ENCODE measurements at regions not wholly inside any gene's neighbourhood (a gene's known extent, or its start where the extent isn't known, plus 50 kb on each side); places are given as distances from the start of the nearest gene placed in this dataset.
A peak's percentile ranks its signal among the peaks of the same experiment; 100 is the strongest.

DNA sequence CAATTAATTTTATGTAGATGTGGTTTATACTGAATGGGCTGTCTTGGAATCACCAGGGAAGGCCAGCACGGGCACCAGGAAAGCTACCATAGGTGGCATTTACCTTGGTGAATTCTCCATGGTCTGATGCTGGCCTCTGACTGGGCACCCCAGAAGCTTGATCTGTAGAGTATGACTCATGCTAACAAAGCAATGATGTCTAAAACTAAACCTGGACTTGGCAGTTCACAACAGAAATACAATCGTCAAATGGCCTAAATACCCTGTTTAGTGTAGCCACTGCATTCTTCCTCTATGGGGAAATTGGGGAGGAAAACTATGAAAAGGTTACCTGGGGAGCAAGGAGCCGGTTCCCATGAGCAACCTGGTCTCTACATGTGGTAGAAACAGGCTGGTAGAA lies 98.0 kb downstream of the ATPSCKMT start:
- DNase-seq (no peak), FAIRE-seq (no peak)
- Histone ChIP-seq H3K36me3 (ENCODE audit: control insufficient read depth in 2 of 3, insufficient read depth in 3 of 3, low read length in 3 of 3) (no peaks in the 10 kb centered on the region), H3K9me3 (ENCODE audit: control insufficient read depth in 2 of 3, insufficient read depth in 1 of 3, low read length in 3 of 3) (no peaks in the 10 kb centered on the region), H3K9ac (ENCODE audit: low read length in 3 of 3) (no peak overlapping the region), H3K27ac (ENCODE audit: low read depth in 2 of 2, low read length in 2 of 2) (no peak overlapping the region), H3K4me3 (ENCODE audit: low read length in 3 of 3) (no peak overlapping the region), H3K4me1 (ENCODE audit: control insufficient read depth in 2 of 3, insufficient read depth in 2 of 3, low read depth in 1 of 3, low read length in 3 of 3) (no peaks in the 10 kb centered on the region), H3K27me3 (ENCODE audit: control insufficient read depth, insufficient read depth, low read length) (no peaks in the 10 kb centered on the region)
- intact Hi-C loops (cut with DNase I), result no loop called here
- TF ChIP-seq, protein P1, sequence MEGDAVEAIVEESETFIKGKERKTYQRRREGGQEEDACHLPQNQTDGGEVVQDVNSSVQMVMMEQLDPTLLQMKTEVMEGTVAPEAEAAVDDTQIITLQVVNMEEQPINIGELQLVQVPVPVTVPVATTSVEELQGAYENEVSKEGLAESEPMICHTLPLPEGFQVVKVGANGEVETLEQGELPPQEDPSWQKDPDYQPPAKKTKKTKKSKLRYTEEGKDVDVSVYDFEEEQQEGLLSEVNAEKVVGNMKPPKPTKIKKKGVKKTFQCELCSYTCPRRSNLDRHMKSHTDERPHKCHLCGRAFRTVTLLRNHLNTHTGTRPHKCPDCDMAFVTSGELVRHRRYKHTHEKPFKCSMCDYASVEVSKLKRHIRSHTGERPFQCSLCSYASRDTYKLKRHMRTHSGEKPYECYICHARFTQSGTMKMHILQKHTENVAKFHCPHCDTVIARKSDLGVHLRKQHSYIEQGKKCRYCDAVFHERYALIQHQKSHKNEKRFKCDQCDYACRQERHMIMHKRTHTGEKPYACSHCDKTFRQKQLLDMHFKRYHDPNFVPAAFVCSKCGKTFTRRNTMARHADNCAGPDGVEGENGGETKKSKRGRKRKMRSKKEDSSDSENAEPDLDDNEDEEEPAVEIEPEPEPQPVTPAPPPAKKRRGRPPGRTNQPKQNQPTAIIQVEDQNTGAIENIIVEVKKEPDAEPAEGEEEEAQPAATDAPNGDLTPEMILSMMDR (IDR thresholded peaks at IDR 0.05; ENCODE audit: borderline replicate concordance, extremely low read depth, insufficient read depth), result no peak

DNA sequence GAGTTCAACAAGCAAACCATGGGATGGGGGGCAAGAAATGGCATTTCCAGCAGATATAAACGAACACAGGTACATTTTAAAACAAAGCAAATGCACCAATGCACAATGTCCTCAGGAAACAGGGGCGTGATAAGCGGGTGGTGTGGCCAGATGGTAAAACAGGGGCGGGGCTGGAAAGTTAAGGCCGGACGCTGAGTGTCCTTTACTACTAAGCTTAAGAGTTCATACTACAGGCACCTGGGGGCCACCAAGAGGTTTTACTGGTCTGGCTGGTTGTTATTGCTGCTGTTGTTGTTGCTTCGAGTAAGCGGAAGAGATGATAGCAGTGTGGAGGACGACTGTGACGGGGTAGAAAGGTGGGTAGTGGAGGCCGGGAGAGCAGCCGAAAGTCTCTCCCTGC lies 99.8 kb downstream of the ATPSCKMT start:
- H3K4me1 ChIP-seq (ENCODE audit: control insufficient read depth in 2 of 3, insufficient read depth in 2 of 3, low read depth in 1 of 3, low read length in 3 of 3), result no peaks in the 10 kb centered on the region
- H3K4me3 ChIP-seq (ENCODE audit: low read length in 3 of 3), result no peak overlapping the region
- H3K36me3 ChIP-seq (ENCODE audit: control insufficient read depth in 2 of 3, insufficient read depth in 3 of 3, low read length in 3 of 3), result no peaks in the 10 kb centered on the region
- no peak overlapping the region for H3K27ac ChIP-seq (ENCODE audit: low read depth in 2 of 2, low read length in 2 of 2)
- no peak for FAIRE-seq
- H3K27me3 ChIP-seq (ENCODE audit: control insufficient read depth, insufficient read depth, low read length), result no peaks in the 10 kb centered on the region
- no peaks in the 10 kb centered on the region for H3K9me3 ChIP-seq (ENCODE audit: control insufficient read depth in 2 of 3, insufficient read depth in 1 of 3, low read length in 3 of 3)
- no peak overlapping the region for H3K9ac ChIP-seq (ENCODE audit: low read length in 3 of 3)
- no peak for DNase-seq
- TF ChIP-seq, protein P1 (IDR thresholded peaks at IDR 0.05; ENCODE audit: borderline replicate concordance, extremely low read depth, insufficient read depth), result no peak
- intact Hi-C loops (cut with DNase I), result no loop called here

DNA sequence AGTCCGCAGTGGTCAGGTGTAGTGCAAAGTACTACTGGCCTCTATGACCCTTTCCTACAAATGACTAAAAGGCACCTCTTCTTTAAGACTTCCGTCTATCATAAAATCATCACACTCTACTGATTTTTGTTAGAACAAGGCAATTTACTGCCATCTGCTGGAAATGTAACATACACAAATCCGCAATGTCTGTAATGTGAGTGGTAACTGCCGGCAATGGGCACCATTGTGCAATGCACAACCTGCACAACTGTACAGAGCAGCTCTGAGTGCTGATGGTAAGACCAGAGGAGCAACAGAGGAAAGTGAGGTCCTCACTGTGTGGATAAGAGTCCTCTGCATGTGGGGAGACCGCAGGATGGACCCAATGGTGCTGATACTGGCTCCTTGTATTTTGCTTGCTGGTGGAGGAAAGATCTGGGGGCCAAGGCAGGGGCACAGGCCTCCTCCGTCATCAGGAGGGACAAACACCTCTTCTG lies 103.7 kb downstream of the ATPSCKMT start:
- FAIRE-seq, result no peak
- no peaks in the 10 kb centered on the region for H3K27me3 ChIP-seq (ENCODE audit: control insufficient read depth, insufficient read depth, low read length)
- intact Hi-C loops (cut with DNase I), result no loop called here
- TF ChIP-seq, protein P1 (IDR thresholded peaks at IDR 0.05; ENCODE audit: borderline replicate concordance, extremely low read depth, insufficient read depth), result peak; percentile 6
- H3K9ac ChIP-seq (ENCODE audit: low read length in 3 of 3), result no peak overlapping the region
- no peaks in the 10 kb centered on the region for H3K36me3 ChIP-seq (ENCODE audit: control insufficient read depth in 2 of 3, insufficient read depth in 3 of 3, low read length in 3 of 3)
- no peaks in the 10 kb centered on the region for H3K9me3 ChIP-seq (ENCODE audit: control insufficient read depth in 2 of 3, insufficient read depth in 1 of 3, low read length in 3 of 3)
- no peak overlapping the region for H3K4me3 ChIP-seq (ENCODE audit: low read length in 3 of 3)
- peak in 1 of 5 donors; percentile 44 for DNase-seq
- H3K27ac ChIP-seq (ENCODE audit: low read depth in 2 of 2, low read length in 2 of 2), result no peak overlapping the region
- no peaks in the 10 kb centered on the region for H3K4me1 ChIP-seq (ENCODE audit: control insufficient read depth in 2 of 3, insufficient read depth in 2 of 3, low read depth in 1 of 3, low read length in 3 of 3)

DNA sequence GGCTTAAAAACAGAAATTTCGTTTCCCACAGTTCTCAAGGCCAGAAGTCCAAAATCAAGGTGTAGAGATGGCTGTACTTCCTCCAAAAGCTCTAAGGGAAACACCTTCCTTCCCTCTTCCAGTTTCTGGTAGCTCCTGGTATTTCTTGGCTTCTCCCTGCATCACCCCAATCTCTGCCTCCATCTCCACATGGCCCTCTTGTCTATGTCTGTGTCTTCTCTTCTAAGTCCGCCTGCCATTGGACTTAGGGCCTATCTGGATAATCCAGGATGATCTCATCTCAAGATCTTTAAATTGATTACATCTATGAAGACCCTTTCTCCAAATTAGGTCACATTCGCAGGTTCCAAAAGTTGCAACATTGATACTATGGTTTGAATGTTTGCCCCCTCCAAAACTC lies 105.6 kb downstream of the ATPSCKMT start:
- intact Hi-C loops (cut with DNase I), result no loop called here
- no peaks in the 10 kb centered on the region for H3K9me3 ChIP-seq (ENCODE audit: control insufficient read depth in 2 of 3, insufficient read depth in 1 of 3, low read length in 3 of 3)
- H3K27me3 ChIP-seq (ENCODE audit: control insufficient read depth, insufficient read depth, low read length), result no peaks in the 10 kb centered on the region
- H3K27ac ChIP-seq (ENCODE audit: low read depth in 2 of 2, low read length in 2 of 2), result no peak overlapping the region
- H3K9ac ChIP-seq (ENCODE audit: low read length in 3 of 3), result no peak overlapping the region
- no peaks in the 10 kb centered on the region for H3K4me1 ChIP-seq (ENCODE audit: control insufficient read depth in 2 of 3, insufficient read depth in 2 of 3, low read depth in 1 of 3, low read length in 3 of 3)
- DNase-seq, result no peak
- H3K36me3 ChIP-seq (ENCODE audit: control insufficient read depth in 2 of 3, insufficient read depth in 3 of 3, low read length in 3 of 3), result no peaks in the 10 kb centered on the region
- no peak for FAIRE-seq
- TF ChIP-seq, protein P1 (IDR thresholded peaks at IDR 0.05; ENCODE audit: borderline replicate concordance, extremely low read depth, insufficient read depth), result no peak
- no peak overlapping the region for H3K4me3 ChIP-seq (ENCODE audit: low read length in 3 of 3)
